CD14-positive monocyte (primary cell): ENCODE measurements at regions not wholly inside any gene's neighbourhood (a gene's known extent, or its start where the extent isn't known, plus 50 kb on each side); places are given as distances from the start of the nearest gene placed in this dataset.

ENCODE experiments used
- DNase-seq, 3 donors: peaks; one replicate each; pipeline ENCODE4 v3.0.0-alpha.2; 2011 to 2022
- H2AFZ ChIP-seq: 2 replicates; pipeline ENCODE4 v1.6.0; 2012; ENCODE audit warnings: mild to moderate bottlenecking, low read depth, low read length, inconsistent platforms; ENCODE audit not compliant: insufficient read depth, poor library complexity, severe bottlenecking
- H3K27ac ChIP-seq, 2 donors: 1 replicate in 1 of 2; 2 replicates in 1 of 2; pipeline ENCODE4 v1.5.1; 2012 to 2013; ENCODE audit warnings: low read length in 2 of 2, control low read depth in 1 of 2, inconsistent platforms in 1 of 2, low read depth in 1 of 2, mild to moderate bottlenecking in 1 of 2
- H3K27me3 ChIP-seq, 2 donors: one replicate each; pipeline versions ENCODE4 v1.6.0 to v1.6.1; 2011 to 2013; ENCODE audit warnings: low read length in 2 of 2; ENCODE audit not compliant: control insufficient read depth in 2 of 2, insufficient read depth in 2 of 2
- H3K36me3 ChIP-seq, 2 donors: replicated peaks in 1 of 2; 1 replicate in 1 of 2; 2 replicates in 1 of 2; pipeline versions ENCODE4 v1.5.1 to v1.6.1; 2012 to 2013; ENCODE audit warnings: low read length in 2 of 2, control low read depth in 1 of 2, inconsistent platforms in 1 of 2, mild to moderate bottlenecking in 1 of 2; ENCODE audit not compliant: insufficient read depth in 2 of 2, control insufficient read depth in 1 of 2
- H3K4me1 ChIP-seq, 2 donors: 1 replicate in 1 of 2; 2 replicates in 1 of 2; pipeline versions ENCODE4 v1.5.1 to v1.6.1; 2012 to 2013; ENCODE audit warnings: low read length in 2 of 2, control low read depth in 1 of 2, inconsistent platforms in 1 of 2, mild to moderate bottlenecking in 1 of 2, moderate library complexity in 1 of 2; ENCODE audit not compliant: insufficient read depth in 2 of 2, control insufficient read depth in 1 of 2
- H3K4me2 ChIP-seq: replicated peaks from 2 replicates; pipeline ENCODE3; 2012; ENCODE audit warnings: low read length, moderate library complexity, mild to moderate bottlenecking; ENCODE audit not compliant: poor library complexity, severe bottlenecking; ENCODE audit errors: extremely low read depth
- H3K4me3 ChIP-seq, 3 experiments: fragments of 200-600 bp in 1 of 3; sonication (generic) in 1 of 3; replicated peaks in 1 of 3; 1 replicate in 2 of 3; 2 replicates in 1 of 3; pipeline ENCODE4 v1.5.1; 2011 to 2013; ENCODE audit warnings: low read length in 3 of 3, mild to moderate bottlenecking in 3 of 3, control low read depth in 2 of 3, low read depth in 2 of 3, inconsistent platforms in 1 of 3, moderate library complexity in 1 of 3
- H3K79me2 ChIP-seq: 2 replicates; pipeline ENCODE4 v1.6.0; 2012; ENCODE audit warnings: mild to moderate bottlenecking, control low read depth, inconsistent platforms, low read length, moderate library complexity; ENCODE audit not compliant: insufficient read depth
- H3K9ac ChIP-seq: 2 replicates; pipeline ENCODE4 v1.6.0; 2017; ENCODE audit warnings: low read length, mild to moderate bottlenecking; ENCODE audit not compliant: insufficient read depth, poor library complexity, severe bottlenecking
- H3K9me3 ChIP-seq, 2 donors: replicated peaks in 1 of 2; 1 replicate in 1 of 2; 2 replicates in 1 of 2; pipeline versions ENCODE4 v1.5.1 to v1.6.1; 2012 to 2013; ENCODE audit warnings: low read length in 2 of 2, control low read depth in 1 of 2; ENCODE audit not compliant: control insufficient read depth in 1 of 2, insufficient read depth in 1 of 2
- H4K20me1 ChIP-seq: 2 replicates; pipeline ENCODE4 v1.6.0; 2012; ENCODE audit warnings: mild to moderate bottlenecking, low read length, control low read depth, moderate library complexity; ENCODE audit not compliant: insufficient read depth
- H3K27ac Mint-ChIP-seq, 7 donors: one replicate each; pipeline ENCODE4 v1.8.0; 2020; ENCODE audit warnings: mild to moderate bottlenecking in 7 of 7, mixed read lengths in 7 of 7, moderate library complexity in 6 of 7, inconsistent platforms in 2 of 7
- H3K27me3 Mint-ChIP-seq, 3 donors: one replicate each; pipeline ENCODE4 v1.8.0; 2021 to 2022; ENCODE audit warnings: low read depth in 3 of 3, mild to moderate bottlenecking in 3 of 3, mixed read lengths in 3 of 3, moderate library complexity in 3 of 3, inconsistent platforms in 1 of 3
- H3K36me3 Mint-ChIP-seq, 2 donors: one replicate each; pipeline ENCODE4 v1.8.0; 2020; ENCODE audit warnings: mixed read lengths in 2 of 2, inconsistent platforms in 1 of 2, mild to moderate bottlenecking in 1 of 2
- H3K4me1 Mint-ChIP-seq: one replicate; pipeline ENCODE4 v1.8.0; 2020; ENCODE audit warnings: mild to moderate bottlenecking, mixed read lengths
- H3K4me3 Mint-ChIP-seq, 2 donors: one replicate each; pipeline ENCODE4 v1.8.0; 2020; ENCODE audit warnings: mild to moderate bottlenecking in 2 of 2, mixed read lengths in 2 of 2, moderate library complexity in 1 of 2
- H3K9me3 Mint-ChIP-seq, 7 donors: one replicate each; pipeline ENCODE4 v1.8.0; 2020 to 2022; ENCODE audit warnings: mixed read lengths in 7 of 7, mild to moderate bottlenecking in 6 of 7, moderate library complexity in 6 of 7, inconsistent platforms in 2 of 7
- whole genome bisulfite sequencing: methylation state at CpG from one replicate; pipeline ENCODE4 v1.1.5; 2013; ENCODE audit warnings: missing lambda C conversion rate; ENCODE audit not compliant: insufficient coverage; 5-methylcytosine and 5-hydroxymethylcytosine counted together
- intact Hi-C, 2 donors: fragments of 100-400 bp; cut with micrococcal nuclease; formaldehyde crosslinking; loops; one replicate each; pipeline versions ENCODE4 v1.15.0 to v1.15.1; 2023
- TF ChIP-seq, protein P1 (sequence below): fragments of 200-600 bp; IDR thresholded peaks from one replicate; pipeline ENCODE4 v1.8.0; 2022; ENCODE audit warnings: antibody characterized with exemption, mild to moderate bottlenecking

DNA sequence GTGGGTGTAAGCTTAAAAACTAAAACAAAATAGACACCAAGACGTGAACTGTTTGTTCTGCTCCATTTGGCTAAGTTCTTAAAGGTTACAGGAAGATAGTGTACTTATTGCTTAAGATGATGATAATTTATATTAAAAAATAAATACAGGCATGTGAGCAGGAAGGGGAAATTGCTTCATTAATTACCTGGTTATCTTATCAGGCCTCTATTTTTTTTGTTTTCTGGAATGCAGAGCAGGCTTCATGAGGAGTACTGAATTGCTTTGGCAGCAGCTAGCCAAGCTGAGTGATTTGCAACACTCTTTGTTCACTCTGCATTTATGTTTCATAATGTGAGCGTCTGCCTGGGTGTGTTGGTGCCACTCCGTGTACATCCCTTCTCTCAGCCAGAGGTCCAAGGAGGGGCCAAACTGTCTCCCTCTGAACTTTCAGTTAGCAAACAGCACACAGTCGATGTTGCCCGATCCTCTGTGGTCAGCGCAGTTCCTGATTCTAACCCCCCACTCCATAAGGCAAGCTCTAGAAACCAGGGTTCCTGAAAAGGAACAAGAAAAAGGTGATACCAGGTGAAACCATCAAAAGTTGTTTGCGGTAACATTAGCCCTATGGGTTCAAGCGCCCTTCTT lies 348.2 kb downstream of the SPRY1 start:
- Histone ChIP-seq H3K4me1 (peaks cover 5 to 12% of the 10 kb centered on the region in 2 donors), H3K4me3 (peak overlapping the region in 1 of 3 experiments; percentile 17), H4K20me1 (no peaks in the 10 kb centered on the region), H3K36me3 (no peaks in the 10 kb centered on the region), H3K9me3 (no peaks in the 10 kb centered on the region), H3K27me3 (no peaks in the 10 kb centered on the region), H3K79me2 (no peaks in the 10 kb centered on the region), H3K27ac (no peak overlapping the region), H2AFZ (no peak overlapping the region), H3K4me2 (peak overlapping the region; percentile 19), H3K9ac (no peak overlapping the region)
- H3K27me3 Mint-ChIP-seq = peaks cover 0 to 3% (median 0%) of the 10 kb centered on the region in 3 donors
- H3K36me3 Mint-ChIP-seq = no peaks in the 10 kb centered on the region
- peak overlapping the region in 1 of 7 donors; percentile 19 for H3K27ac Mint-ChIP-seq
- TF ChIP-seq, protein P1, sequence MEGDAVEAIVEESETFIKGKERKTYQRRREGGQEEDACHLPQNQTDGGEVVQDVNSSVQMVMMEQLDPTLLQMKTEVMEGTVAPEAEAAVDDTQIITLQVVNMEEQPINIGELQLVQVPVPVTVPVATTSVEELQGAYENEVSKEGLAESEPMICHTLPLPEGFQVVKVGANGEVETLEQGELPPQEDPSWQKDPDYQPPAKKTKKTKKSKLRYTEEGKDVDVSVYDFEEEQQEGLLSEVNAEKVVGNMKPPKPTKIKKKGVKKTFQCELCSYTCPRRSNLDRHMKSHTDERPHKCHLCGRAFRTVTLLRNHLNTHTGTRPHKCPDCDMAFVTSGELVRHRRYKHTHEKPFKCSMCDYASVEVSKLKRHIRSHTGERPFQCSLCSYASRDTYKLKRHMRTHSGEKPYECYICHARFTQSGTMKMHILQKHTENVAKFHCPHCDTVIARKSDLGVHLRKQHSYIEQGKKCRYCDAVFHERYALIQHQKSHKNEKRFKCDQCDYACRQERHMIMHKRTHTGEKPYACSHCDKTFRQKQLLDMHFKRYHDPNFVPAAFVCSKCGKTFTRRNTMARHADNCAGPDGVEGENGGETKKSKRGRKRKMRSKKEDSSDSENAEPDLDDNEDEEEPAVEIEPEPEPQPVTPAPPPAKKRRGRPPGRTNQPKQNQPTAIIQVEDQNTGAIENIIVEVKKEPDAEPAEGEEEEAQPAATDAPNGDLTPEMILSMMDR = no peak
- intact Hi-C loops = no loop called here
- DNase-seq = peak in 1 of 3 donors; percentile 6
- WGBS = 7% methylated on average over 3 of the region's 8 CpGs
- H3K4me3 Mint-ChIP-seq = peak overlapping the region in 1 of 2 donors; percentile 77
- peaks cover 29% of the 10 kb centered on the region for H3K4me1 Mint-ChIP-seq
- peaks cover 0 to 2% (median 0%) of the 10 kb centered on the region in 7 donors for H3K9me3 Mint-ChIP-seq

DNA sequence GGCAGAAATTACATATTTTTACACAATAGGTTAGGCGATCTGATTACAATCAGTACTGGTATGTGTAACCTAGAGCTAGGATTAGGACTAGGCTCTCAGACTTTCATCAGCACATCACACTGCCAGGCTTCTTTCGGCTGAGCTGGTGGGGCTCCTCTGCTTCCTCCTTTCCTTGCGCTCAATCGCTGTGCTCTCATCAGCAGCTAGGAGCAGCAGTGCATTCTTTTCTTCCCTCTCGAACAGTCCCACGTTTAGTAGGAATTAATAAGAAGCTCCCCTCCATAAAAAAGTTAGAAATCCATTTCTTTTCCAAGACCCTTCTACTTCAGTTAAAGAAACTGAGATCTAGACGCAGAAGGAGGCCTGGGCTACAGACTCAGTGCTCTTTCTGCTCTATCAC lies 350.4 kb downstream of the SPRY1 start:
- no peaks in the 10 kb centered on the region for H3K9me3 ChIP-seq
- WGBS = 43% methylated on average over 2 of the region's 7 CpGs
- TF ChIP-seq, protein P1 = no peak
- peaks cover 0 to 3% (median 0%) of the 10 kb centered on the region in 3 donors for H3K27me3 Mint-ChIP-seq
- H3K79me2 ChIP-seq = no peaks in the 10 kb centered on the region
- no peak overlapping the region for H3K4me3 Mint-ChIP-seq
- no peaks in the 10 kb centered on the region for H4K20me1 ChIP-seq
- no peak overlapping the region for H3K4me3 ChIP-seq
- H3K27me3 ChIP-seq = no peaks in the 10 kb centered on the region
- no peak overlapping the region for H3K27ac Mint-ChIP-seq
- H3K9me3 Mint-ChIP-seq = peaks cover 0 to 2% (median 0%) of the 10 kb centered on the region in 7 donors
- intact Hi-C loops = no loop called here
- peaks cover 5 to 7% of the 10 kb centered on the region in 2 donors for H3K4me1 ChIP-seq
- no peak overlapping the region for H3K27ac ChIP-seq
- DNase-seq = peak in 1 of 3 donors; percentile 5
- no peaks in the 10 kb centered on the region for H3K36me3 ChIP-seq
- no peak overlapping the region for H3K4me2 ChIP-seq
- H3K4me1 Mint-ChIP-seq = peaks cover 25% of the 10 kb centered on the region
- H3K36me3 Mint-ChIP-seq = no peaks in the 10 kb centered on the region
- no peak overlapping the region for H3K9ac ChIP-seq
- no peak overlapping the region for H2AFZ ChIP-seq
